Prostate gland (tissue), 2 donors: ENCODE measurements at regions not wholly inside any gene's neighbourhood (a gene's known extent, or its start where the extent isn't known, plus 50 kb on each side); places are given as distances from the start of the nearest gene placed in this dataset.

Source experiments
- CTCF ChIP-seq, 4 experiments: fragments of 200-600 bp in 2 of 4; fragments of 450-650 bp in 2 of 4; sonication (generic) in 2 of 4; IDR thresholded peaks; 1 replicate in 3 of 4; 2 replicates in 1 of 4; pipeline ENCODE4 v1.5.1; 2016 to 2019; ENCODE audit warnings: antibody characterized with exemption in 4 of 4, mild to moderate bottlenecking in 2 of 4, moderate library complexity in 2 of 4
- POLR2A ChIP-seq: fragments of 450-650 bp; IDR thresholded peaks from one replicate; pipeline ENCODE4 v1.6.1; 2016; ENCODE audit warnings: antibody characterized with exemption, mild to moderate bottlenecking
- POLR2AphosphoS5 ChIP-seq: sonication (generic); formaldehyde crosslinking; IDR thresholded peaks from one replicate; pipeline ENCODE4 v1.6.1; 2017; ENCODE audit warnings: antibody characterized with exemption

DNA sequence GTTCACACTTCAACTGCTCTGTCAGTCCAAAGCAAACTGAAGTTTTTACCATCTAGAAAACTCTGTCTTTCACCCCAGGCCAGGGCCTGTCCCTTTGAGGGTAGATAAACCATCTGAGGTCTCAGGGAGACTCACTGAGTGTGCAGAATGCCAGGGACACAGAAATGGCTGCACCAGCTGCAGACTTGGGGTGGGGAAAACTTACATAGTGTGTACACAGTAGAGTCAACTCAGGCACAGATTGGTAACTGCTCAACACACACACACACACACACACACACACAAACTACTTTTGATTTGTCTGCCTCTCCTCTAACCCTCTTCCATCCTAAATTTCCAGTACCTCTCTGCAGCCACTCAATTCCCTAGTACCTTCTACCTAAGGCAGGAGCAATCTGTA, 374.9 kb upstream of the JAG1 start:
- no peak for TF ChIP-seq POLR2A
- no peak for TF ChIP-seq CTCF (IDR thresholded peaks at IDR 0.05)
- TF ChIP-seq POLR2AphosphoS5: no peak
